HEK293 (cell line): ENCODE measurements at regions not wholly inside any gene's neighbourhood (a gene's known extent, or its start where the extent isn't known, plus 50 kb on each side); places are given as distances from the start of the nearest gene placed in this dataset.

Source experiments
- CTCF ChIA-PET: fragments of 350-600 bp; formaldehyde crosslinking; extraction: SDS; loops from one replicate; lab custom pipeline; 2021; ENCODE audit warnings: antibody characterized with exemption; lab: Yijun Ruan, JAX
- POLR2A ChIA-PET: fragments of 300-600 bp; formaldehyde crosslinking; extraction: SDS; loops from one replicate; lab custom pipeline; 2020; ENCODE audit warnings: antibody characterized with exemption, inconsistent platforms; lab: Yijun Ruan, JAX
- H3K27ac ChIP-seq: fragments of 200-500 bp; sonication (Bioruptor generic); 2 replicates; pipeline ENCODE4 v1.5.1; 2014; ENCODE audit warnings: low read depth, low read length, control low read depth, inconsistent platforms; ENCODE audit errors: extremely low read depth
- H3K36me3 ChIP-seq, 2 experiments: fragments of 200-500 bp in 1 of 2; sonication (Bioruptor generic) in 1 of 2; 1 replicate in 1 of 2; 2 replicates in 1 of 2; pipeline ENCODE4 v1.5.1; 2014 to 2017; ENCODE audit warnings: inconsistent platforms in 2 of 2, low read length in 2 of 2; ENCODE audit not compliant: control insufficient read depth in 2 of 2, insufficient read depth in 1 of 2
- H3K4me1 ChIP-seq: fragments of 200-500 bp; sonication (Bioruptor generic); 2 replicates; pipeline ENCODE4 v1.5.1; 2014; ENCODE audit warnings: mild to moderate bottlenecking, low read length, inconsistent platforms; ENCODE audit not compliant: control insufficient read depth, insufficient read depth
- H3K4me3 ChIP-seq: 2 replicates; pipeline ENCODE4 v1.5.1; 2011; ENCODE audit warnings: low read depth, mild to moderate bottlenecking, control low read depth, low read length, moderate library complexity
- H3K9me3 ChIP-seq: fragments of 200-500 bp; sonication (Bioruptor generic); 2 replicates; pipeline ENCODE4 v1.5.1; 2014; ENCODE audit warnings: low read depth, low read length, inconsistent platforms; ENCODE audit not compliant: control insufficient read depth, insufficient read depth
- ATF2 ChIP-seq: fragments of 450-650 bp; formaldehyde crosslinking; IDR thresholded peaks from 2 replicates; pipeline ENCODE4 v1.5.1; 2016; ENCODE audit warnings: missing biosample characterization, missing genetic modification characterization, low read depth
- EGR2 ChIP-seq: fragments of 450-650 bp; formaldehyde crosslinking; IDR thresholded peaks from 2 replicates; pipeline ENCODE4 v1.5.1; 2016; ENCODE audit warnings: low read depth, missing biosample characterization, missing genetic modification characterization
- HIC1 ChIP-seq: fragments of 450-650 bp; formaldehyde crosslinking; IDR thresholded peaks from 2 replicates; pipeline ENCODE4 v1.5.1; 2016; ENCODE audit warnings: missing biosample characterization, missing genetic modification characterization
- IKZF3 ChIP-seq: fragments of 450-650 bp; IDR thresholded peaks from 2 replicates; pipeline ENCODE4 v1.5.0; 2018; ENCODE audit warnings: missing biosample characterization, mild to moderate bottlenecking, missing genetic modification characterization, moderate library complexity
- REPIN1 ChIP-seq: fragments of 450-650 bp; formaldehyde crosslinking; IDR thresholded peaks from 2 replicates; pipeline ENCODE4 v1.5.1; 2017; ENCODE audit warnings: missing biosample characterization, missing genetic modification characterization, low read depth
- ZBTB49 ChIP-seq: fragments of 450-650 bp; formaldehyde crosslinking; IDR thresholded peaks from 2 replicates; pipeline ENCODE4 v1.5.1; 2016; ENCODE audit warnings: missing biosample characterization, missing genetic modification characterization, low read depth
- ZFP3 ChIP-seq: fragments of 450-650 bp; formaldehyde crosslinking; IDR thresholded peaks from 2 replicates; pipeline ENCODE4 v1.5.1; 2016; ENCODE audit warnings: low read depth, missing biosample characterization, missing genetic modification characterization
- ZNF138 ChIP-seq: fragments of 450-650 bp; formaldehyde crosslinking; IDR thresholded peaks from 2 replicates; pipeline ENCODE4 v1.5.1; 2016; ENCODE audit warnings: missing biosample characterization, missing genetic modification characterization, borderline replicate concordance
- ZNF202 ChIP-seq: fragments of 450-650 bp; formaldehyde crosslinking; IDR thresholded peaks from 2 replicates; pipeline ENCODE4 v1.5.1; 2016; ENCODE audit warnings: missing biosample characterization, missing genetic modification characterization, borderline replicate concordance
- ZNF223 ChIP-seq: fragments of 450-650 bp; formaldehyde crosslinking; IDR thresholded peaks from 2 replicates; pipeline ENCODE4 v1.5.1; 2016; ENCODE audit warnings: missing biosample characterization, missing genetic modification characterization
- ZNF335 ChIP-seq: fragments of 450-650 bp; formaldehyde crosslinking; conservative IDR thresholded peaks from 2 replicates; pipeline ENCODE4 v1.5.1; 2016; ENCODE audit warnings: missing biosample characterization, missing genetic modification characterization
- ZNF423 ChIP-seq: fragments of 450-650 bp; formaldehyde crosslinking; IDR thresholded peaks from 2 replicates; pipeline ENCODE4 v1.5.1; 2016; ENCODE audit warnings: missing biosample characterization, missing genetic modification characterization
- ZNF548 ChIP-seq: fragments of 450-650 bp; formaldehyde crosslinking; IDR thresholded peaks from 2 replicates; pipeline ENCODE4 v1.5.1; 2016; ENCODE audit warnings: missing biosample characterization, missing genetic modification characterization
- ZNF560 ChIP-seq: fragments of 450-650 bp; formaldehyde crosslinking; IDR thresholded peaks from 2 replicates; pipeline ENCODE4 v1.5.1; 2017; ENCODE audit warnings: missing biosample characterization, missing genetic modification characterization, borderline replicate concordance
- ZNF654 ChIP-seq: fragments of 450-650 bp; formaldehyde crosslinking; IDR thresholded peaks from 2 replicates; pipeline ENCODE4 v1.5.1; 2016; ENCODE audit warnings: low read depth, missing biosample characterization, missing genetic modification characterization
- ZNF843 ChIP-seq: fragments of 450-650 bp; formaldehyde crosslinking; IDR thresholded peaks from 2 replicates; pipeline ENCODE4 v1.5.1; 2016; ENCODE audit warnings: missing biosample characterization, missing genetic modification characterization
- TF ChIP-seq, protein P1 (sequence below): fragments of 450-650 bp; formaldehyde crosslinking; IDR thresholded peaks from 2 replicates; pipeline ENCODE4 v1.5.1; 2016; ENCODE audit warnings: missing biosample characterization, missing genetic modification characterization

GRCh38 chr6:144515761-144516160, 230.6 kb downstream of the UTRN start:
- no peaks in the 10 kb centered on the region for H3K4me1 ChIP-seq
- CTCF ChIA-PET = interaction anchor here (1.5 kb wide), 1 partner anchor 34 kb away, joined by 4 read pairs; no protein-coding TSS in a partner anchor
- no peaks in the 10 kb centered on the region for H3K9me3 ChIP-seq
- H3K27ac ChIP-seq = no peak overlapping the region
- no peak overlapping the region for H3K4me3 ChIP-seq
- TF ChIP-seq ZNF202 (tag by site-specific recombination) (no peak), ZNF843 (tag by site-specific recombination) (no peak), HIC1 (tag by site-specific recombination) (no peak), ZNF654 (tag by site-specific recombination) (no peak), ZBTB49 (tag by site-specific recombination) (no peak), ZNF423 (no peak), ZNF548 (tag by site-specific recombination) (no peak), ZNF560 (tag by site-specific recombination) (no peak), ATF2 (no peak), REPIN1 (tag by site-specific recombination) (no peak), ZNF223 (tag by site-specific recombination) (no peak), EGR2 (tag by site-specific recombination) (no peak), IKZF3 (no peak), ZNF138 (tag by site-specific recombination) (no peak)
- TF ChIP-seq, protein P1, sequence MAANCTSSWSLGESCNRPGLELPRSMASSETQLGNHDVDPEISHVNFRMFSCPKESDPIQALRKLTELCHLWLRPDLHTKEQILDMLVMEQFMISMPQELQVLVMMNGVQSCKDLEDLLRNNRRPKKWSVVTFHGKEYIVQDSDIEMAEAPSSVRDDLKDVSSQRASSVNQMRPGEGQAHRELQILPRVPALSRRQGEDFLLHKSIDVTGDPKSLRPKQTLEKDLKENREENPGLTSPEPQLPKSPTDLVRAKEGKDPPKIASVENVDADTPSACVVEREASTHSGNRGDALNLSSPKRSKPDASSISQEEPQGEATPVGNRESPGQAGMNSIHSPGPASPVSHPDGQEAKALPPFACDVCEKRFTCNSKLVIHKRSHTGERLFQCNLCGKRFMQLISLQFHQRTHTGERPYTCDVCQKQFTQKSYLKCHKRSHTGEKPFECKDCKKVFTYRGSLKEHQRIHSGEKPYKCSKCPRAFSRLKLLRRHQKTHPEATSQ = no peak
- peaks cover 10 to 23% of the 10 kb centered on the region in 2 experiments; a peak in 2 of 3 replicates for H3K36me3 ChIP-seq
- POLR2A ChIA-PET = no interaction called here

GRCh38 chr6:144519426-144519825, 234.3 kb downstream of the UTRN start:
- ChIA-PET POLR2A (no interaction called here), CTCF (interaction anchor here (0.7 to 0.8 kb wide), 3 partner anchors 38 to 341 kb away, joined by 3 read pairs; no protein-coding TSS in a partner anchor)
- H3K4me1 ChIP-seq = no peaks in the 10 kb centered on the region
- peaks cover 9 to 31% of the 10 kb centered on the region in 2 experiments for H3K36me3 ChIP-seq
- no peak for TF ChIP-seq ZFP3 (tag by site-specific recombination)
- no peak for TF ChIP-seq ZNF335 (tag by site-specific recombination)
- H3K4me3 ChIP-seq = no peak overlapping the region
- H3K9me3 ChIP-seq = no peaks in the 10 kb centered on the region
- no peak overlapping the region for H3K27ac ChIP-seq
